ENCODE measurements at regions not wholly inside any gene's neighbourhood (a gene's known extent, or its start where the extent isn't known, plus 50 kb on each side); places are given as distances from the start of the nearest gene placed in this dataset.

GRCh38 chr2:457792-458424 is 170.0 kb upstream of the ALKAL2 start:
- H3K27me3 ChIP-seq (ENCODE audit: insufficient read depth, low read depth, severe bottlenecking) = no peaks in the 10 kb centered on the region
- no peak for TF ChIP-seq CTCF (IDR thresholded peaks at IDR 0.05; ENCODE audit: low read depth, low read length)
- no peak overlapping the region for H3K4me3 ChIP-seq (ENCODE audit: low read depth, low read length)
- DNase-seq = no peak
- no peak overlapping the region for H3K27ac ChIP-seq
- H3K9me3 ChIP-seq (ENCODE audit: severe bottlenecking) = no peaks in the 10 kb centered on the region
- no peaks in the 10 kb centered on the region for H3K36me3 ChIP-seq

GRCh38 chr2:457262-457661 is 169.4 kb upstream of the ALKAL2 start:
- H3K36me3 ChIP-seq = no peaks in the 10 kb centered on the region
- DNase-seq = no peak
- no peak overlapping the region for H3K27ac ChIP-seq
- H3K27me3 ChIP-seq (ENCODE audit: insufficient read depth, low read depth, severe bottlenecking) = no peaks in the 10 kb centered on the region
- no peak for TF ChIP-seq CTCF (IDR thresholded peaks at IDR 0.05; ENCODE audit: low read depth, low read length)
- H3K9me3 ChIP-seq (ENCODE audit: severe bottlenecking) = no peaks in the 10 kb centered on the region
- no peak overlapping the region for H3K4me3 ChIP-seq (ENCODE audit: low read depth, low read length)

GRCh38 chr2:455913-456312 is 168.0 kb upstream of the ALKAL2 start:
- Histone ChIP-seq H3K4me3 (ENCODE audit: low read depth, low read length) (no peak overlapping the region), H3K9me3 (ENCODE audit: severe bottlenecking) (no peaks in the 10 kb centered on the region), H3K27me3 (ENCODE audit: insufficient read depth, low read depth, severe bottlenecking) (no peaks in the 10 kb centered on the region), H3K36me3 (no peaks in the 10 kb centered on the region), H3K27ac (no peak overlapping the region)
- no peak for TF ChIP-seq CTCF (IDR thresholded peaks at IDR 0.05; ENCODE audit: low read depth, low read length)
- no peak for DNase-seq

GRCh38 chr2:455015-455705 is 167.3 kb upstream of the ALKAL2 start:
- TF ChIP-seq CTCF (IDR thresholded peaks at IDR 0.05; ENCODE audit: low read depth, low read length) = no peak
- no peak overlapping the region for H3K4me3 ChIP-seq (ENCODE audit: low read depth, low read length)
- no peaks in the 10 kb centered on the region for H3K27me3 ChIP-seq (ENCODE audit: insufficient read depth, low read depth, severe bottlenecking)
- no peak overlapping the region for H3K27ac ChIP-seq
- DNase-seq = no peak
- H3K9me3 ChIP-seq (ENCODE audit: severe bottlenecking) = no peaks in the 10 kb centered on the region
- no peaks in the 10 kb centered on the region for H3K36me3 ChIP-seq

- no peaks in the 10 kb centered on the region for H3K9me3 ChIP-seq (ENCODE audit: severe bottlenecking)
- H3K36me3 ChIP-seq = no peaks in the 10 kb centered on the region
- no peaks in the 10 kb centered on the region for H3K27me3 ChIP-seq (ENCODE audit: insufficient read depth, low read depth, severe bottlenecking)
- no peak for TF ChIP-seq CTCF (IDR thresholded peaks at IDR 0.05; ENCODE audit: low read depth, low read length)
- no peak overlapping the region for H3K4me3 ChIP-seq (ENCODE audit: low read depth, low read length)
- H3K27ac ChIP-seq = no peak overlapping the region
- no peak for DNase-seq
These were observed 165.2 kb upstream of the ALKAL2 start for GRCh38 chr2:453132-453531.

Data from WERI-Rb-1 (cell line).